WTC11 (cell line): ENCODE measurements at regions not wholly inside any gene's neighbourhood (a gene's known extent, or its start where the extent isn't known, plus 50 kb on each side); places are given as distances from the start of the nearest gene placed in this dataset.

ENCODE experiments used
- ATAC-seq: fragments of 200-7000 bp; cut with Tn5 transposase; 2 replicates; pipeline ENCODE4 v1.10.0; 2021; ENCODE audit warnings: mild to moderate bottlenecking, moderate library complexity
- CTCF ChIA-PET: fragments of 300-600 bp; sonication (Branson Sonifier 250); formaldehyde crosslinking; loops from one replicate; lab custom pipeline; 2021; ENCODE audit warnings: antibody characterized with exemption; lab: Charles Lee
- POLR2A ChIA-PET: fragments of 350-600 bp; sonication (Branson Sonifier 250); formaldehyde crosslinking; loops from one replicate; lab custom pipeline; 2021; ENCODE audit warnings: antibody characterized with exemption; lab: Charles Lee
- DNase-seq: peaks from one replicate; pipeline ENCODE4 v3.0.0; 2021; ENCODE audit warnings: low spot score
- H3K27ac Mint-ChIP-seq: 2 replicates; pipeline ENCODE4 v1.8.0; 2021; ENCODE audit warnings: mixed read lengths
- H3K27me3 Mint-ChIP-seq: 2 replicates; pipeline ENCODE4 v1.8.0; 2021; ENCODE audit warnings: low read depth, mild to moderate bottlenecking, moderate library complexity, mixed read lengths
- H3K36me3 Mint-ChIP-seq: 2 replicates; pipeline ENCODE4 v1.8.0; 2021; ENCODE audit warnings: mixed read lengths
- H3K4me1 Mint-ChIP-seq: 2 replicates; pipeline ENCODE4 v1.8.0; 2022; ENCODE audit warnings: mixed read lengths
- H3K4me3 Mint-ChIP-seq: 2 replicates; pipeline ENCODE4 v1.8.0; 2021; ENCODE audit warnings: mild to moderate bottlenecking, moderate library complexity, mixed read lengths
- H3K9me3 Mint-ChIP-seq: 2 replicates; pipeline ENCODE4 v1.8.0; 2021; ENCODE audit warnings: mixed read lengths
- ATF1 ChIP-seq: sonication (generic); formaldehyde crosslinking; IDR thresholded peaks from 2 replicates; pipeline ENCODE4 v1.8.1; 2023; ENCODE audit warnings: mild to moderate bottlenecking, moderate library complexity, missing genetic modification reagents
- CREM ChIP-seq: sonication (generic); formaldehyde crosslinking; IDR thresholded peaks from 2 replicates; pipeline ENCODE4 v1.8.1; 2022; ENCODE audit warnings: mild to moderate bottlenecking, missing genetic modification reagents, moderate library complexity
- EMX1 ChIP-seq: fragments of 250-450 bp; sonication (Bioruptor Pico); IDR thresholded peaks from 2 replicates; pipeline ENCODE4 v1.8.0; 2021; ENCODE audit warnings: mild to moderate bottlenecking
- FOXP1 ChIP-seq: sonication (generic); formaldehyde crosslinking; IDR thresholded peaks from 2 replicates; pipeline ENCODE4 v1.8.0; 2022; ENCODE audit warnings: missing genetic modification reagents, mild to moderate bottlenecking, moderate library complexity, borderline replicate concordance
- FOXP4 ChIP-seq: sonication (generic); formaldehyde crosslinking; IDR thresholded peaks from 2 replicates; pipeline ENCODE4 v1.8.0; 2022; ENCODE audit warnings: mild to moderate bottlenecking, missing genetic modification reagents
- JAZF1 ChIP-seq: fragments of 250-450 bp; sonication (Bioruptor Pico); IDR thresholded peaks from 2 replicates; pipeline ENCODE4 v1.9.0; 2021; ENCODE audit warnings: moderate library complexity, mild to moderate bottlenecking, inconsistent platforms
- NFATC4 ChIP-seq: fragments of 250-450 bp; sonication (Bioruptor Pico); IDR thresholded peaks from 2 replicates; pipeline ENCODE4 v1.9.0; 2021; ENCODE audit warnings: mild to moderate bottlenecking
- NR3C1 ChIP-seq: sonication (generic); formaldehyde crosslinking; conservative IDR thresholded peaks from 2 replicates; pipeline ENCODE4 v1.8.1; 2023; ENCODE audit warnings: low read depth, mild to moderate bottlenecking, missing genetic modification reagents
- OVOL2 ChIP-seq: fragments of 250-450 bp; sonication (Bioruptor Pico); IDR thresholded peaks from 2 replicates; pipeline ENCODE4 v1.9.0; 2021; ENCODE audit warnings: mild to moderate bottlenecking, borderline replicate concordance
- PRRX2 ChIP-seq: fragments of 250-450 bp; sonication (Bioruptor Pico); IDR thresholded peaks from 2 replicates; pipeline ENCODE4 v1.8.0; 2021; ENCODE audit warnings: mild to moderate bottlenecking
- SP1 ChIP-seq: sonication (generic); formaldehyde crosslinking; conservative IDR thresholded peaks from 2 replicates; pipeline ENCODE4 v1.8.1; 2022; ENCODE audit warnings: missing genetic modification reagents
- USF1 ChIP-seq: sonication (generic); formaldehyde crosslinking; IDR thresholded peaks from 2 replicates; pipeline ENCODE4 v1.8.0; 2022; ENCODE audit warnings: mild to moderate bottlenecking, missing genetic modification reagents
- ZNF219 ChIP-seq: sonication (generic); formaldehyde crosslinking; IDR thresholded peaks from 2 replicates; pipeline ENCODE4 v1.8.0; 2023; ENCODE audit warnings: missing genetic modification reagents, mild to moderate bottlenecking, borderline replicate concordance
- ZNF396 ChIP-seq: fragments of 250-450 bp; sonication (Bioruptor Pico); IDR thresholded peaks from 2 replicates; pipeline ENCODE4 v1.8.0; 2021; ENCODE audit warnings: mild to moderate bottlenecking, moderate library complexity, borderline replicate concordance
- TF ChIP-seq, protein P1 (sequence below): sonication (generic); formaldehyde crosslinking; IDR thresholded peaks from 2 replicates; pipeline ENCODE4 v1.8.1; 2022; ENCODE audit warnings: low read depth, mild to moderate bottlenecking, moderate library complexity, missing genetic modification reagents, borderline replicate concordance
- TF ChIP-seq, protein P2 (sequence below): sonication (generic); formaldehyde crosslinking; IDR thresholded peaks from 2 replicates; pipeline ENCODE4 v1.8.0; 2022; ENCODE audit warnings: mild to moderate bottlenecking, missing genetic modification reagents
- TF ChIP-seq, protein P3 (sequence below): fragments of 200-600 bp; IDR thresholded peaks from 2 replicates; pipeline ENCODE4 v1.8.0; 2022; ENCODE audit warnings: antibody characterized with exemption
- TF ChIP-seq, protein P4 (sequence below): fragments of 250-450 bp; sonication (Bioruptor Pico); IDR thresholded peaks from 2 replicates; pipeline ENCODE4 v1.8.0; 2021; ENCODE audit warnings: mild to moderate bottlenecking

GRCh38 chr4:34183926-34184325 is 2060.4 kb downstream of the ARAP2 start:
- H3K27me3 Mint-ChIP-seq, result no peaks in the 10 kb centered on the region
- POLR2A ChIA-PET, result no interaction called here
- peak; percentile 39; the same call in 1 of the 2 replicates for ATAC-seq
- H3K9me3 Mint-ChIP-seq, result 0 out of 2 replicates have a peak, but pooled peaks cover 6% of the 10 kb centered on the region
- CTCF ChIA-PET, result no interaction called here
- TF ChIP-seq, protein P1, sequence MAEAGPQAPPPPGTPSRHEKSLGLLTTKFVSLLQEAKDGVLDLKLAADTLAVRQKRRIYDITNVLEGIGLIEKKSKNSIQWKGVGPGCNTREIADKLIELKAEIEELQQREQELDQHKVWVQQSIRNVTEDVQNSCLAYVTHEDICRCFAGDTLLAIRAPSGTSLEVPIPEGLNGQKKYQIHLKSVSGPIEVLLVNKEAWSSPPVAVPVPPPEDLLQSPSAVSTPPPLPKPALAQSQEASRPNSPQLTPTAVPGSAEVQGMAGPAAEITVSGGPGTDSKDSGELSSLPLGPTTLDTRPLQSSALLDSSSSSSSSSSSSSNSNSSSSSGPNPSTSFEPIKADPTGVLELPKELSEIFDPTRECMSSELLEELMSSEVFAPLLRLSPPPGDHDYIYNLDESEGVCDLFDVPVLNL (CRISPR knock-in tag), result no peak
- no peak for TF ChIP-seq SP1 (CRISPR knock-in tag)
- no peak for TF ChIP-seq FOXP1 (CRISPR knock-in tag)
- no peak for TF ChIP-seq OVOL2 (CRISPR knock-in tag)
- no peak for TF ChIP-seq NFATC4 (CRISPR knock-in tag)
- TF ChIP-seq NR3C1 (CRISPR knock-in tag), result no peak
- TF ChIP-seq CREM (CRISPR knock-in tag), result no peak
- TF ChIP-seq, protein P2, sequence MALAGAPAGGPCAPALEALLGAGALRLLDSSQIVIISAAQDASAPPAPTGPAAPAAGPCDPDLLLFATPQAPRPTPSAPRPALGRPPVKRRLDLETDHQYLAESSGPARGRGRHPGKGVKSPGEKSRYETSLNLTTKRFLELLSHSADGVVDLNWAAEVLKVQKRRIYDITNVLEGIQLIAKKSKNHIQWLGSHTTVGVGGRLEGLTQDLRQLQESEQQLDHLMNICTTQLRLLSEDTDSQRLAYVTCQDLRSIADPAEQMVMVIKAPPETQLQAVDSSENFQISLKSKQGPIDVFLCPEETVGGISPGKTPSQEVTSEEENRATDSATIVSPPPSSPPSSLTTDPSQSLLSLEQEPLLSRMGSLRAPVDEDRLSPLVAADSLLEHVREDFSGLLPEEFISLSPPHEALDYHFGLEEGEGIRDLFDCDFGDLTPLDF (CRISPR knock-in tag), result no peak
- TF ChIP-seq, protein P3, sequence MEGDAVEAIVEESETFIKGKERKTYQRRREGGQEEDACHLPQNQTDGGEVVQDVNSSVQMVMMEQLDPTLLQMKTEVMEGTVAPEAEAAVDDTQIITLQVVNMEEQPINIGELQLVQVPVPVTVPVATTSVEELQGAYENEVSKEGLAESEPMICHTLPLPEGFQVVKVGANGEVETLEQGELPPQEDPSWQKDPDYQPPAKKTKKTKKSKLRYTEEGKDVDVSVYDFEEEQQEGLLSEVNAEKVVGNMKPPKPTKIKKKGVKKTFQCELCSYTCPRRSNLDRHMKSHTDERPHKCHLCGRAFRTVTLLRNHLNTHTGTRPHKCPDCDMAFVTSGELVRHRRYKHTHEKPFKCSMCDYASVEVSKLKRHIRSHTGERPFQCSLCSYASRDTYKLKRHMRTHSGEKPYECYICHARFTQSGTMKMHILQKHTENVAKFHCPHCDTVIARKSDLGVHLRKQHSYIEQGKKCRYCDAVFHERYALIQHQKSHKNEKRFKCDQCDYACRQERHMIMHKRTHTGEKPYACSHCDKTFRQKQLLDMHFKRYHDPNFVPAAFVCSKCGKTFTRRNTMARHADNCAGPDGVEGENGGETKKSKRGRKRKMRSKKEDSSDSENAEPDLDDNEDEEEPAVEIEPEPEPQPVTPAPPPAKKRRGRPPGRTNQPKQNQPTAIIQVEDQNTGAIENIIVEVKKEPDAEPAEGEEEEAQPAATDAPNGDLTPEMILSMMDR, result no peak
- TF ChIP-seq PRRX2 (CRISPR knock-in tag), result no peak
- TF ChIP-seq FOXP4, result no peak
- TF ChIP-seq, protein P4, sequence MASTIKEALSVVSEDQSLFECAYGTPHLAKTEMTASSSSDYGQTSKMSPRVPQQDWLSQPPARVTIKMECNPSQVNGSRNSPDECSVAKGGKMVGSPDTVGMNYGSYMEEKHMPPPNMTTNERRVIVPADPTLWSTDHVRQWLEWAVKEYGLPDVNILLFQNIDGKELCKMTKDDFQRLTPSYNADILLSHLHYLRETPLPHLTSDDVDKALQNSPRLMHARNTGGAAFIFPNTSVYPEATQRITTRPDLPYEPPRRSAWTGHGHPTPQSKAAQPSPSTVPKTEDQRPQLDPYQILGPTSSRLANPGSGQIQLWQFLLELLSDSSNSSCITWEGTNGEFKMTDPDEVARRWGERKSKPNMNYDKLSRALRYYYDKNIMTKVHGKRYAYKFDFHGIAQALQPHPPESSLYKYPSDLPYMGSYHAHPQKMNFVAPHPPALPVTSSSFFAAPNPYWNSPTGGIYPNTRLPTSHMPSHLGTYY (CRISPR knock-in tag), result no peak
- no peak for TF ChIP-seq ZNF219 (CRISPR knock-in tag)
- no peak for TF ChIP-seq EMX1 (CRISPR knock-in tag)
- no peak for TF ChIP-seq JAZF1 (CRISPR knock-in tag)
- TF ChIP-seq USF1 (CRISPR knock-in tag), result no peak
- no peak overlapping the region for H3K4me3 Mint-ChIP-seq
- DNase-seq, result no peak
- no peak overlapping the region for H3K27ac Mint-ChIP-seq
- no peaks in the 10 kb centered on the region for H3K36me3 Mint-ChIP-seq
- H3K4me1 Mint-ChIP-seq, result peaks cover 44% of the 10 kb centered on the region

- Mint-ChIP-seq H3K4me3 (no peak overlapping the region), H3K9me3 (peaks cover 6% of the 10 kb centered on the region), H3K4me1 (peaks cover 34% of the 10 kb centered on the region), H3K27ac (peak overlapping the region; percentile 78; the same call in 1 of the 2 replicates), H3K36me3 (no peaks in the 10 kb centered on the region), H3K27me3 (no peaks in the 10 kb centered on the region)
- no peak for DNase-seq
- peak; percentile 43; the same call in 1 of the 2 replicates for ATAC-seq
- POLR2A ChIA-PET, result no interaction called here
- CTCF ChIA-PET, result no interaction called here
- TF ChIP-seq ATF1 (CRISPR knock-in tag) (no peak), ZNF396 (CRISPR knock-in tag) (no peak)
These were observed 2057.3 kb downstream of the ARAP2 start for GRCh38 chr4:34187056-34187455.
